H1 (cell line): ENCODE measurements at regions not wholly inside any gene's neighbourhood (a gene's known extent, or its start where the extent isn't known, plus 50 kb on each side); places are given as distances from the start of the nearest gene placed in this dataset.

Experiments
- CHD1 ChIP-seq: IDR thresholded peaks from 2 replicates; pipeline ENCODE4 v1.6.1; 2012; ENCODE audit warnings: low read depth, low read length, improper control_type of control experiment
- CHD7 ChIP-seq: fragments of 300-600 bp; sonication (generic); IDR thresholded peaks from 2 replicates; pipeline ENCODE4 v1.7.1; 2012; ENCODE audit warnings: low read length, moderate library complexity, mild to moderate bottlenecking, inconsistent platforms; ENCODE audit not compliant: insufficient replicate concordance
- POLR2A ChIP-seq, 2 experiments: IDR thresholded peaks; 1 replicate in 1 of 2; 2 replicates in 1 of 2; pipeline ENCODE4 v1.6.1; 2011; ENCODE audit warnings: low read depth in 2 of 2, low read length in 2 of 2, mild to moderate bottlenecking in 2 of 2; ENCODE audit errors: control extremely low read depth in 1 of 2
- TAF1 ChIP-seq: IDR thresholded peaks from 2 replicates; pipeline ENCODE4 v1.6.1; 2011; ENCODE audit warnings: mild to moderate bottlenecking, low read depth, low read length

GRCh38 chr15:98441599-98441998, 206.7 kb upstream of the IGF1R start (continued):
- TF ChIP-seq CHD7 (no peak), CHD1 (no peak), TAF1 (no peak), POLR2A (IDR thresholded peaks at IDR 0.05; ENCODE audit: control extremely low read depth in 1 of 2, low read depth in 2 of 2, low read length in 2 of 2) (no peak)
